A204.1 (cell line): ENCODE measurements at regions not wholly inside any gene's neighbourhood (a gene's known extent, or its start where the extent isn't known, plus 50 kb on each side); places are given as distances from the start of the nearest gene placed in this dataset.
"Not testable (repeated sequence)": the region's sequence is repeated elsewhere in the genome, so short reads cannot be mapped to it uniquely, and the experiment has no call there.

ENCODE experiments used
- FAIRE-seq: peaks from 2 replicates; lab custom pipeline; 2012; peaks lifted over from hg19 to GRCh38; lab: Jason Lieb, UNC

DNA sequence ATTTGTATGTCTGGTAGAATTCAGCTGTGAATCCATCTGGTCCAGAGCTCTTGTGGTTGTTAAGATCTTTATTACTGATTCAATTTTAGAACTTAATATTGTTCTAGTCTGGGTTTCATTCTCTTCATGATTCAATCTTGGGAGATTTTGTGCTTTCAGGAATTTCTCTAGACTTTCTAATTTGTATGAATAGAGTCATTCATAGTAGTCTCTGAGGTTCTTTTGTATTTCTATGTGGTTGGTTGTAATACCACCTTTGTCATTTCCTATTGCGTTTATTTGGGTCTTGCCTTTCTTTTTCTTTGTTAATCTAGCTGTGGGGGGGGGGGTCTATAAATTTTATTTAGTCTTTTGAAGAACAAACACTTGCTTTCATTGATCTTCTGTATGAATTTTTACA, 824.8 kb upstream of the GALNTL6 start:
- no peak for FAIRE-seq

DNA sequence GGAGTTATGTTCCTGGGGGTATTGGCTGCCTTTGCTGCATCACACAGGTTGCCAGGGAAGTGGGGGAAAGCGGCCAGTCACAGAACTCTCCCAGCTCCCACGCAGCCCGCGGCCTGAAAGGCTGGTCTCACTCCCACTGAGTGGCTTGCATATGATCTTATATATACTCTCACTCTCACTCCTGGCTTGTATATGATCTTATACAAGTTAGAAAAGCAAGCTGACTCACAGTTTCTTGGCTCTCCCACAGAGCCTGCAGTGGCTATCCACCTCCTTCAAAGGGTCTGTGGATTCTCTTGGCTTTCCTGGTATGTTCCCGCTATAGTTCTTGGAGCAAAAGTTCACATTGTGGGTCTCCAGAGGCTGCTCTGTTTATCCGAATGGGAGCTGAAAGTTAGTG, 833.5 kb upstream of the GALNTL6 start:
- FAIRE-seq: no peak

DNA sequence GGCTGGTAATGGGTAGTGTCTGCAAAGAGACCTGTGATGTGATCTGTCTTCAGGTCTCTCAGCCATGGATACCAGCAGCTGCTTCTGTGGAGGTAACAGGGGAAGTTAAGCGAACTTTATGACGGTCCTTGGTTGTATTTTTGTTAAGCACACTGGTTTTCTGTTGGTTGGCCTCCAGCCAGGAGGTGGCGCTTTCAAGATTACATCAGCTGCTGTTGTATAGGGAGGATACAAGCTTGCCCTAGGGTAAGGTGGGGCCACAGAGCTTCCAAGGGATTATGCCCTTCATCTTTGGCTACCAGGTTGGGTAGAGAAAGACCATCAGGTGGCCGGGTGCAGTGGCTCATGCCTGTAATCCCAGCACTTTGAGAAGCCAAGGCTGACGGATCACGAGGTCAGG, 834.2 kb upstream of the GALNTL6 start:
- no peak for FAIRE-seq

DNA sequence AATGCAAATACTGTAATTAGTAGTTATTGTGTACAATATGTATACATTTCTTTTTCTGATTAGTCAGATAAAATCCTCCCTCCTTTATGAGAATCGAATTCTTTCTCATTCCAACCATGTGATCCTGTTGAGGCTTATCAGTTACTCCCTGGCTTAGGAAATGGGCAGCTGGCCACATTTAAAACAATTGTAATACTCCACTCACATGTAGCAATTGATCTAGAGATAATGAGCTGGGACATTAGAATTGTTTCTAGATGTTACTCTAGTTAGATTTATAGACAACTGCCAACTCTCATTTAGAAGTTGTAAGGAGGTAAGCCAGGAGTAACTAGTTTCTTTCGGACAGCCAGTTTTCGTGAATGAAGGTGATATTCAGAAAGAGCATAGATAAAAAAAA, 859.3 kb upstream of the AADAT start:
- FAIRE-seq: no peak

DNA sequence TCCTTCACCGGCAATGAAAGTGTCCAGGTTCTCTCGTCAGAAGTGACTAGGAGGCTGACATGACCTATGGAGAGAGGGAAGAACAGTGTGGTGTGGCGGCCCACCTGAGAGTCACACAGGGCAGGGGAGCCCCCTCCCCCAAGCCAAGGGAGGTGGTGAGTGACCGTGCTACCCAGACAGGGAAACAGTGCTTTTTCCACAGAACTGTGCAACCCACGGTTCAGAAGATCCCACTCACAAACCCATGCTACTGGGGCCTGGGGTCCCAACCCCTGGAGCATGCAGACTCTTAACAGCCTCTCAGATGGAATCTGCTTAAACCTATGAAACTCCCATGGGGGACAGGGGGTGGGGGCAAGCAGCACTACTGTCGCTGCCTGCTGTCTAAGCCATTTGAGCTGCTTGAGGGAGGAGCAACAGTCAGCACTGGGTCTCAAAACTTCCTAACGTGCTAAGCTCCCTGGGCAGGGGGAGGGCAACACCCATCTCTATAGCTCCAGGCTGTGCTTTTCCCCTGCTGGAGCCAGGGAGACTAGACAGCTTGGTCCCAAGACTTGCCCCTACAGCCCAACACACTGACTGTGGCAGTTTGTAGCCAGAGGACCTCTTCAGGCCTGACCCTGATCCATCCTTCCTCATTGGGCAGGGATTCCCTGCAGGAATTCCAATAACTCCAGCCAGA, 850.4 kb upstream of the AADAT start:
- FAIRE-seq: no peak

DNA sequence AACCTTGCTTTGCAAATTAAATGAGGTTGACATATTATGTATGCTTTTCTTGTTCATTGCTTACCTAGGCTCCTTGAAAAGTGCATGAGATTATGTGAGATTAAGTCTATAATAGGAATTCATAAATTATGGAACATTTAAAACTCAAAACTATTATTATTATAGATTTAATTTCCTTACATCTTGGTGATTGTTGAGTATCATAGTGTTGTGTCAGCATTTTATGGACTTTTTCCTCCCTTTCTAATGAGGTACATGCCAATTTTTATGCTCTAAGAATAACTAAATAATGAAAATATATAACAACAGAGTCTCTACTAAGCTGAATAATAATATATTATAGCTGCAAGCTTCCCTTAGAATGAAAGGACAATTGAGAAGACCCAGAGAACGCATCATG, 848.8 kb upstream of the AADAT start:
- no peak for FAIRE-seq

DNA sequence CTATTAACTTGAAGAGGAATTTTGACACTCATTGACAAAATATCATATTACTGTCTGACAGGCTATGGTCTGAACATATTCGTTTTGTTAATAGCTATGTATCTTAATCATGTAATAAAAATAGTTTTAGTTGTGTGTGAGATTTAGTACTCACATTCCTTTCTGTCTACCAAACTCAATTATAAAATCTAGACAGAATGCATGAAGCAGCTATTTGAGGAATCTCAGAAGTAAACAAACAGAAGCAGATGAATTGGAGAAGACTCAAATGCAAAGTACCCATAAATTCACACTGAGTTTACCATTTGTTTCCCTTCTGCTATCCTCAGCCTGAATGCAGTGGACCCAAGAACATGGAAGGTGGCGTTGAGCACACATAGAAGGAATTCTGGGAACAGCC, 841.6 kb upstream of the AADAT start:
- FAIRE-seq: no peak

DNA sequence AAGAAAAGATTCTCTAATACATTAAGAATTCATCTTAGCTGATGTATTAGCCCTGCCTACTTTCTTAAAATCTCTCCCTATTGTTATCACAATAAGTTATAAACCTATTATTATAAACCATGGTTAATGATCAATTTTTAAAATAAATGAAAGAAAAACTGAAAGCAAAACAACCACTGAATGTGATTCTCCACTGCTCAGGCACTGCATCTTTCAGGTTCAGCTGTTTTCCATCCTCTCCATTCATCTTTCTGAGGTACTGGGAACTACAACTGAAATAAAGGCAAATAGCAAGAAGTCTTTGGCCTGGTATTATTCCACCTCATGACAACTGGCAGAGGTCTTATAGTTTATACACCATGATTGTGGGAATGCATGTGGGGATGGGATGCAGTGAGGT, 798.9 kb upstream of the AADAT start:
- FAIRE-seq: no peak

DNA sequence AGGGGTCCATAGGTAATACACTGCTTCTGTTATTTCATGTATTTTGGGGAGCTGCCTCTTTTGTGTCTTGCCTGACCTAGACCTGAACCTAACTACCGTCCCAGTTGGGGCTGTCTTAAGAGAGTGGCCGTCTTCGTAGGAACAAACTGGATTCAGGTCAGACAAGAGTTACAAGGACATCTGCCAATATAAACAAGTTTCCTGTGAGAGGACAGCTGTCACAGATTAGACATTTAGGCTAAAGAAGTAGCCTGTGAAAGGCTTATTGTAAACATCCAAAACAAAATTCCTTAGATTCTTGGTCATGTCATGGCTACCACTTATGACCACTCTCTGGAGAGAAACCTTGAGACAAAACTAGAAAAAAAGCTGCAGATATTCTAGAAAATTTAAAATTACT, 797.6 kb upstream of the AADAT start:
- no peak for FAIRE-seq

DNA sequence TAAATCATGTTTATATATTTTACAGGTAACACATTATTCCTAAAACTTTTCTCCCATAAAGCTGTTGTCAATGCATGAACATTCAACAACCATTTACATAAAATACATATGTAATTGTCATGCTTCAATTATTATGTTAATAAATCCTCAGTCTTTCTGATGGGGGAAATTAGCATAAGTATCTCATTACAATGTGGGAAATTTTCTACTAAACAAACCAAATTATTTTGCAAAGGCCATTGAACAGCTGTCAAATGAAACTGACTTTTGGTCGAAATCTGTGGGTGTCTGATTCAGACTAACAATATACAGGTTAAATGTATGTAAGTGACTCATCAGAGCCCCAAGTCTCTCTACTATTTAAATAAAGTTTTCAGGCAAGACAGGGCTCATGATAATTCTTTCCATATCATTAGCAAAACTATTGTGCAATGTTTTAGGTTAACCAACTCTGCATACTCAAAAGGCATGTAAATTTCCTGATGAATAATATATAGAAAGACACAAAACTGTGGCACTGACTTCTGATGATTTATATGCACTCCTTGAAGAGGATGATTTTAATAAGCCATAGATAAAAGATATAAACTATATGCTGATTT, 795.3 kb upstream of the AADAT start:
- FAIRE-seq: no peak

DNA sequence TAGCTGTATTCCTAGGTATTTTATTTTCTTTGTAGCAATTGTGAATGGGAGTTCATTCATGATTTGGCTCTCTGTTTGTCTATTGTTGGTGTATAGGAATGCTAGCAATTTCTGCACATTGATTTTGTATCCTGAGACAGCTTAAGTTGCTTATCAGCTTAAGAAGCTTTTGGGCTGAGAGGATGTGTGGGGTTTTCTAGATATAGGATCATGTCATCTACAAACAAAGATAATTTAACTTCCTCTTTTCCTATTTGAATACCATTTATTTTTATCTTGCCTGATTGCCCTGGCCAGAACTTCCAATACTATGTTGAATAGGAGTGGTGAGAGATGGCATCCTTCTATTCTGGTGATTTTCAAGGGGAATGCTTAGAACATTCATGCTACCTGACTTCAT, 791.9 kb upstream of the AADAT start:
- FAIRE-seq: not testable (repeated sequence)

DNA sequence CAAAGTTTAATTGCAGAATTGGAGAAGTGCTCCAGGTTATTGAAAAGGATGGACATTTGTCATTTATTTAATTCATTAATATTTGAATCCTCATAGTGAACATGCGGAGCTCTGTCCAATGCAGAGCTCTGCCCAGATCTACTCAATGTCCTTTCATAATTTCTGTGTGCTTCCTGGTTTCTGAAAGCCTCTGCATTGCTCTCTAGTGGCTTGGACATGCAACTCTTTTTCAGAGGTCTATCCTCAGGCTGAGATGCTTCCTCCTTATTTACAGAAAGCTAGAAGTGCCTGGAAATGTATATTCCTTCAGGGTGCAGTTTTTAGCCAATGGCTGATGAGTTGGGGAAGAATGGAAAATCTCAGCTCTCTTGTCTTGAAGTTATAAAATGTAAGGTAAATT, 786.1 kb upstream of the AADAT start:
- no peak for FAIRE-seq

DNA sequence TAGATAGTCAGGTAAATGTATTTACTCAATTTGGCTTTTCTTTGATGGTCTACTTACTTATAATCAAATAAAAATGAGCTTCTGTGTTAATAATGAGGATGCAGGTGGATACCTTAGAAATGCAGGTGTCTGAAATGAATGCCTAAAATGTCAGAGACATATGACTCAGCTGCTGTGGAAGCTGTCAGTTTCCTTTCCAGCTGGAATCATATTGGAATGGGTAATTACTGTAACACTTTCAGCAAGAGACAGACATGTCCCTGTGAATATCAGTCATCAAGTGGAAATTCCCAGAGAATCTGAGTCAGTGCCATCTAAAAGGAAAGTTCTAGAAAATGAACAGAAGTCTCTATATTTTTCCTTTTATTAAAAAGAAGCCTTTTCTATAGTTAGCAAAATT, 783.0 kb upstream of the AADAT start:
- FAIRE-seq: no peak

DNA sequence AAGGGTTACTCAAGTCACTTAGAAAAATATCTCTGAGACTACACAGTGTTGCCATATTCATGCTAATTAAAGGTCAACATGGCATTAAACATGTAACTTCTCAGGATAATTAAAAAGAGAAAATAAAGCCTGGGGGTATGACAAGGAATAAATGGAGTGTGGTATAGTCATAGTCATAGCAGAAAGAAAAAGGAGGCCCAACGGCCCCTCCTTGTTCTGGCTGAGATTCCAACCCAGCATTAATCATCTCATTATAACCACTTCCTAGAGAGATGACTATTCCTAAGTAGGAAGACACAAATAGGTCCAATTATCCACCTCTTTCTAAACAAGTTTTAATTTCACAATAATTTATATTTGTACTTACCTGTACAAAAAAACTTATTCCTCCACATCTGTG, 778.4 kb upstream of the AADAT start:
- no peak for FAIRE-seq

DNA sequence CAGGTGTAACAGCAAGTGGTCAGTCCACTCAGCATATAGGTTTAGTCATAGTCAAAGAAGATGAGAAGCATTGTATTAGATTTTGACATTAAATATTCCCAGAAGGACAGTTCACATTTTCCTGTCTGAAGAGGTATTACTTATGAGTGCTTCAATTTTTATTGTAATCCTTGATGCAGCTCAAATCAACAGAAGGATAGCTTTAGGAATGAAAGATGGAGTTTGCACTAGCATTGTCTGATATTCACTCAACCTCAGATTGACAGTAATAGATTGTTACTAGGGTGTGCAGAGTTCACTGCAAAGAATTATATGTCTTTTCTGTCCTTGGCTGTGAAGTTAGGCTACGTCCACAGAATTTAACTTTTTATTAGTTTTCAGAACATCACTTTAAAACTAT, 764.3 kb upstream of the AADAT start:
- no peak for FAIRE-seq

DNA sequence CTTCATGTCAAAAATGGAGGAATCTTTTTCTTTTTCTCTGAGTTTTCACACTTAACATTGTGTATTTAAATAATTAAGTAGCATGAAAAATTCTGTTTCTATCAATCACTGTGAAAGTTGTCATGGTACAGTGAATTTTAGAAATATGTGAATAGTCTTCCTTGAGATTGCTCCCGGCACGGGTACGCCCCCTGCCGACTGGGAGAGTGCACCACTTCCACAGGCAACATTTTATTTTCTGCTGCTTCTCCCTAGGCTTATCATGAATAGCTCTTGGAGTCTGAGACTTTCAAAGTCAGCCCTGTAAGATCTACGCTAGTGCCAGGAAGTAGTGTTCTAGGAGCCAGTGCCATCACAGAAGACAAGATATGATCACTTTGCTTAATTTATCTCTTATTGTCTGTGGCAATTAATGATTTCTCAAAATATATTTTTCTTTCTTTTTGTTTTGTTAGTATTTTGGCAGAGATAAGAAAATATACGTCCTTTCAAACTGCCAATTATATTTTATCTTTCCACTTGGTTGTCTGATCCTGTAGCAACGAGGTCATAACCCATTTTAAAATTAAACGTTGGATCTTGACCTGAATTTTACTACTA, 763.8 kb upstream of the AADAT start:
- FAIRE-seq: no peak

DNA sequence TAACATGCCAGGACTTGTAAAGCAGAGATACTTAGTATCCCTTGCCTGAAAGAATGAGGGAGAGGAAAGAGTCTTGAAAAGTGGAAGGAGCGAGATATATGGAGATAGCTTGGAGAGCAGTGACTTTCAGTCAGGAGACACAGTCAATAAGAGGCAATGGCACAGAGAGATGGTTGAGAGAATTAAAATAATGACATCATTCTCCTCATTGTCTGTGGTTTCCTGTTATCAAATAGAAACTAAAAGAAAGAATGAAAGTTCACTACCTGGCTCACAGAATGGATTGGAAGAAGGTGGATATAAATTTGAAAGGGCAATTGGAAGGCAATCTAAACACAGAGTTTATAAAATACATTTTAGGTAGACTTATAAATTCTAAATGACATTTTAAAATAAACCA, 760.2 kb upstream of the AADAT start:
- FAIRE-seq: no peak

DNA sequence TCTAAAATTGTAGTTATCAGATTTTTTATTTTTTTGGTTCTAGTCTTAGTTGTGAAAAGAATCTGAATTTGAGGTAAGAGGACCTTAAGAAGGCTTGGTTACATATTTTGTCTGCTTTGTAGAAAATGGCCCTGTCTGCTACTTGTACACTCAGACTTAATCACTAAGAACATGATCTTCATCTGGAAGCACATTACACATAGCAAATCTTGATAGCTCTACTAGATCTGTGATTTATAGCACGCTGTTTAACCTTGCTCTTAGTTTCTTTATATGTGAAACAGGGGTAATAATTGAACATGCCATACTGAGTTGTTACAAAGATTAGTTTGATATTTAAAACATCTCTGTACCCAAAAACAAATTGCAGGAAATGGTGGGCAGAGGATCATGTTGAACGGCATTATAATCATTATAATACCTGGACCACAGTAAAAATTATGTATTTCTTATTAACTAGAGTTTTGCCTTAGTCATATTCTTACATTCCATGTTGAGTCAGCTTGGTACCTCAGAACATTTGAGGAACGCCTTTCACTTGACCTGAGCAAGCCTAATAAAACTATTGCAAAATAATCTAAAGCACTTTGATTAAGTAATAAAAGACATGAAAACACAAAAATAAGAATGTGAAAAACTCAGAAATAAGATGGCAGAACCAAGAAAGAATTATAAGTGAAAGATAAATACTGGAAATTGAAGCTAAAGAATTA, 738.0 kb upstream of the AADAT start:
- FAIRE-seq: no peak

DNA sequence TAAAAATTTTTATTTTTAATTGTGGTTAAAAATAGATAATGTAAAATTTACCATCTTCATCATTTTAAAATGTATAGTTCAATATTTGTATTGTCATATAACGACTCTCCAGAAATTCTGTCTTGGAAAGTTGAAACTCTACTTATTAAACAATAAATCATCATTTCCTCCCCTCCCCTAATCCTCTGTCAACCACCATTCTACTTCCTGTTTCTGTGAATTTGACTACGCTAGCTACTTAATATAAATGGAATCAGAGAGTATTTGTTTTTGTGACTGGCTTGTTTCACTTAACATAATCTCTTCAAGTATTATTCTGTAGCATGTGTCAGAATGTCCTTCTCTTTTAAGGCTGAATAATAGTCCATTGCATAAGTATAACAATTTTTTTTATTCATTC, 729.0 kb upstream of the AADAT start:
- FAIRE-seq: no peak

DNA sequence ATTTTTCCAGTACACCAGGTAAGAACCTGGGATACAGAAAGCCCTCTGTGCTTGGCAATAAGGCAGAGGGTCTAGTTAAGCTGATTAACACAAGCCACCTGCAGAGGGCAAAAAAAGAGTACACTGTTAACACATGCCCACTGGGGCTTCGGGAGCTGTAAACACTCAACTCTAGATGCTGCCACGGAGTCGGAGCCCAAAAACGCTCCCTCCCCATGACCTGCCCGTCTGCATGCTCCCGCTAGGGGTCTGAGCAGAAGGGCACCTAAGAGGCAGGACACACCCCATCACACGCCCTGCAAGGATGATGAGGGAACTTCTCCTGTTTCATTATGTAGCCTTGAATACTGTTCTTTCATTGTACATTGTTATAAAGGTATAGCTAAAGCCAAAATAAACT, 715.6 kb upstream of the AADAT start:
- FAIRE-seq: no peak

DNA sequence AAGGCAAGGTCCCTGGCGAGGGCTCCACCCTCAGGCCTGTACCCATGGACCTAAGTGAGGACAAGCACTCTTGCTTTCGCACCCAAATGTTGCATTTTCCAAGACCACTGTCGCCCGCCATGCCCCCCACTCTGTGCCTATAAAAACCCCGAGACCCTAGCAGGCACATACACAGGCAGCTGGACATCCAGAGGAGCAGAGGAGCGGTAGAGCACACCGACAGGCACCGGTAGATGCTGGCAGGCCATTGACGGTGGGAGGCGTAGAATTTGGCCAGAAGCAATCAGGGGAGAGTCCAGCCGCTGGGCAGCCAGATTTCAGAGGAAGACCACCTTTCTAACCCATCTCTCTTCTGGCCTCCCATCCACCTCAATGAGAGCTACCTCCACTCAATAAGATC, 715.2 kb upstream of the AADAT start:
- FAIRE-seq: no peak

DNA sequence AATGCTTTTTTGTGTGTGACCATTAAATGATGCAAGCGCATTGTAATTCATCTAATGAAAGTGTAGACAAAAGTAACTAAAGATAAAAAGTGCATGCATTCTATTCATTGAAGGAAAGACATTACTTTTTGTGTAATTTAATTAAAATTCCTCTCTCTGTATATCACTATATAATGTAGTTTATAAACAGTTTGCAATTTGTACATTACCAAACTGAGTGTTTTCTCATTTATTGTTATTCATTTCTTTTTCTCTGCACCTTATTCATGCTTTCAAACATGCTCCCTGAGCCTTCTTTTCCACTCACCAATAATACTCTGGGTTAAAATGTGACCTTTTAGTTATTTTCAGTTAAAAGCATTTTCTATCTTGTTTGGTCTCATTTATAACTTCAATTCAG, 713.7 kb upstream of the AADAT start:
- FAIRE-seq: no peak

DNA sequence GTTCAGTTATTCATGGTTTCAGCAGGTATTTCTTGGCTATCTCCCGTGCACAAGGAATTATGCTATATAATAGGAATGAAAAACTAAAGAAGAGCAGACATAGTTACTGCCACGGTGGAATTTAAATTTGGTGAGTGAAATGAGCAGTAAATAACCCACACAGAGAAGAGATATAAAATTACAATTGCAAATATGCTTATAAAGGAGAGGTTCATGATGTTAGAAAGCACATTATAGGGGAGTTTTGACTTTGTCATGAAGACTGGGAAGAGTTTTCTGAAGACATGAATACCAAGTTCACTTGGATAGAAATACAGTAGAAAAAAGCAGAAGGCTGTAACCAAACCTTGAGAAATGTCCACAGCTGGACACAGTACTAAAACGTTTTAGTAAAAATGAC, 712.0 kb upstream of the AADAT start:
- no peak for FAIRE-seq

DNA sequence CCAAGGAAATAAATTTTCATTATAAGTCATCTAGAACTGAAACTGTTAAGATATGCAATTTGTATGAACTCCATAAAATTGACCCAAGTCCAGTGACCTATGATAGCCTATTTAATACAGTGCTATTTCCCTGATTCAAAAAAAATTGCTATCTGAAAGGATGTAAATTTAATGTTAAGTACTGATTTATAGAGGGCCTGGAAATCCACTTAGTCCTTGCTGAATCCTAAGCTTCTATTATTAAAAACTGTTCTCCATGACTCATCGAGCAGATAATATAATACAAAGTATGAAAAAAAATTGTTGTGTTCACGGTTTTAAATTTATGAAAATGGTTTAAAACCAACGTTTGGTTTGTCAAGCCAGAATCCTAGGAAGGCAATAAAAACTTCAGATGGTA, 704.8 kb upstream of the AADAT start:
- FAIRE-seq: no peak
